NCI-H1436 treated with DMSO at 0.1 percent for 48 hours (cell line): ENCODE measurements at regions not wholly inside any gene's neighbourhood (a gene's known extent, or its start where the extent isn't known, plus 50 kb on each side); places are given as distances from the start of the nearest gene placed in this dataset.

Source experiments
- DNase-seq: peaks from one replicate; lab custom pipeline; 2025; lab: John Stamatoyannopoulos, UW

GRCh38 chr11:19472679-19473078, 231.9 kb upstream of the E2F8 start:
- no peak for DNase-seq

- DNase-seq: no peak
These were observed 227.2 kb upstream of the E2F8 start for GRCh38 chr11:19467904-19468303.

GRCh38 chr11:19466314-19466713, 225.6 kb upstream of the E2F8 start:
- DNase-seq: peak; percentile 1

- no peak for DNase-seq
These were observed 223.2 kb upstream of the E2F8 start for GRCh38 chr11:19463976-19464375.

GRCh38 chr11:19460718-19461405, 220.1 kb upstream of the E2F8 start:
- no peak for DNase-seq

GRCh38 chr11:19459240-19459639, 218.5 kb upstream of the E2F8 start:
- DNase-seq: no peak

GRCh38 chr11:19458721-19459120, 218.0 kb upstream of the E2F8 start:
- DNase-seq: no peak

- no peak for DNase-seq
These were observed 217.5 kb upstream of the E2F8 start for GRCh38 chr11:19458231-19458630.

- DNase-seq: no peak
These were observed 215.0 kb upstream of the E2F8 start for GRCh38 chr11:19455731-19456130.

- no peak for DNase-seq
These were observed 213.0 kb upstream of the E2F8 start for GRCh38 chr11:19453651-19454257.

GRCh38 chr11:19451609-19452008, 210.9 kb upstream of the E2F8 start:
- DNase-seq: no peak

- DNase-seq: no peak
These were observed 209.5 kb upstream of the E2F8 start for GRCh38 chr11:19450282-19450681.

- no peak for DNase-seq
These were observed 207.9 kb upstream of the E2F8 start for GRCh38 chr11:19448651-19449050.

GRCh38 chr11:19447150-19447566, 206.4 kb upstream of the E2F8 start:
- DNase-seq: no peak

GRCh38 chr11:19445771-19446170, 205.0 kb upstream of the E2F8 start:
- DNase-seq: no peak

GRCh38 chr11:19444231-19444630, 203.5 kb upstream of the E2F8 start:
- no peak for DNase-seq

GRCh38 chr11:19442554-19442910, 201.8 kb upstream of the E2F8 start:
- no peak for DNase-seq

GRCh38 chr11:19441752-19442553, 201.2 kb upstream of the E2F8 start:
- DNase-seq: peak; percentile 13

GRCh38 chr11:19441288-19441687, 200.5 kb upstream of the E2F8 start:
- no peak for DNase-seq

GRCh38 chr11:19437760-19438159, 197.0 kb upstream of the E2F8 start:
- DNase-seq: no peak

GRCh38 chr11:19436932-19437331, 196.2 kb upstream of the E2F8 start:
- DNase-seq: no peak

GRCh38 chr11:19435306-19435989, 194.7 kb upstream of the E2F8 start:
- DNase-seq: no peak

GRCh38 chr11:19433791-19434190, 193.0 kb upstream of the E2F8 start:
- no peak for DNase-seq
